GM10248 (cell line): ENCODE measurements at regions not wholly inside any gene's neighbourhood (a gene's known extent, or its start where the extent isn't known, plus 50 kb on each side); places are given as distances from the start of the nearest gene placed in this dataset.

Experiments used
- CTCF ChIA-PET: fragments of 300-600 bp; sonication (Branson Sonifier 250); formaldehyde crosslinking; extraction: SDS; loops from one replicate; lab custom pipeline; 2021; ENCODE audit warnings: antibody characterized with exemption; lab: Yijun Ruan, JAX
- POLR2A ChIA-PET: fragments of 350-650 bp; sonication (Branson Sonifier 250); formaldehyde crosslinking; extraction: SDS; loops from one replicate; lab custom pipeline; 2020; ENCODE audit warnings: antibody characterized with exemption; lab: Yijun Ruan, JAX
- DNase-seq: peaks from one replicate; pipeline ENCODE4 v3.0.0; 2012; ENCODE audit errors: extremely low spot score
- TF ChIP-seq, protein P1 (sequence below): IDR thresholded peaks from 2 replicates; pipeline ENCODE4 v1.5.1; 2012; ENCODE audit warnings: mild to moderate bottlenecking, low read depth; ENCODE audit errors: extremely low read depth, missing control alignments, control extremely low read depth

DNA sequence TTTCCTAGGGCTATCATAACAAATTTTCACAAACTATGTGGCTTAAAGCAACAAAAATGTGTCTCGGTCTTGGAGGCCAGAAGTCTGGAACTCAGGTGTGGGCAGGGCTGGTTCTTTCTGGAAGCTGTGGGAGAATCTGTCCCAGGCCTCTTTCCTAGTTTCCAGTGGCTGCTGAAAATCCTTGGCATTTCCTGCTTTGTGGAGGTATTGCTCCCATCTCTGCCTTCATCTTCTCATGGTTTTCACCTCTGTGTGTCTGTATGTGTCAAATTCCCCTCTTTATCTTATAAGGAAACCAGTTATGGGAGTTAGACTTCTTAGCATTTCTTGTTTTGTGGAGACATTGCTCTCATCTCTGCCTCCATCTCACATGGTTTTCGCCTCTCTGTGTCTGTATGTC lies 130.4 kb upstream of the PLET1 start:
- TF ChIP-seq, protein P1, sequence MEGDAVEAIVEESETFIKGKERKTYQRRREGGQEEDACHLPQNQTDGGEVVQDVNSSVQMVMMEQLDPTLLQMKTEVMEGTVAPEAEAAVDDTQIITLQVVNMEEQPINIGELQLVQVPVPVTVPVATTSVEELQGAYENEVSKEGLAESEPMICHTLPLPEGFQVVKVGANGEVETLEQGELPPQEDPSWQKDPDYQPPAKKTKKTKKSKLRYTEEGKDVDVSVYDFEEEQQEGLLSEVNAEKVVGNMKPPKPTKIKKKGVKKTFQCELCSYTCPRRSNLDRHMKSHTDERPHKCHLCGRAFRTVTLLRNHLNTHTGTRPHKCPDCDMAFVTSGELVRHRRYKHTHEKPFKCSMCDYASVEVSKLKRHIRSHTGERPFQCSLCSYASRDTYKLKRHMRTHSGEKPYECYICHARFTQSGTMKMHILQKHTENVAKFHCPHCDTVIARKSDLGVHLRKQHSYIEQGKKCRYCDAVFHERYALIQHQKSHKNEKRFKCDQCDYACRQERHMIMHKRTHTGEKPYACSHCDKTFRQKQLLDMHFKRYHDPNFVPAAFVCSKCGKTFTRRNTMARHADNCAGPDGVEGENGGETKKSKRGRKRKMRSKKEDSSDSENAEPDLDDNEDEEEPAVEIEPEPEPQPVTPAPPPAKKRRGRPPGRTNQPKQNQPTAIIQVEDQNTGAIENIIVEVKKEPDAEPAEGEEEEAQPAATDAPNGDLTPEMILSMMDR = no peak
- CTCF ChIA-PET = no interaction called here
- DNase-seq = no peak
- POLR2A ChIA-PET = no interaction called here

DNA sequence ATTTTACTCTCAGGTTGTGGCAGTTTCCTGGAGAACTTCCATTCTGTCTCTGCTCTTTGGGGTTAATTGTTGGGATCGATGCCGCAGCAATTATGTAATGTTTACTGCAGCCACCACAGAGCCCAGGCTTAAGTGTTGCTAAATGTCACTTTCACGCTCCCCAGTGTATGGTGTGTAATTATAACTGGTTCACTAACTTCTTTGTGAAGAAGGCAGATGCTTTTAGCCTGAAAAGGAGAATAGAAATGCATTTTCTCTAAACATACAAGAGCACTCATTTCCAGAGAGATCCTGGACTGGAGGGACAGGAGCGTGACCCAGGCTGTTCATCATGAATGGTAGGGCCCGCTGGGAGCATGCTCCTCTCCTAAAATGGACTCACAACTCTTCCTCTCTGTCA lies 132.2 kb upstream of the PLET1 start:
- DNase-seq = no peak
- ChIA-PET CTCF (no interaction called here), POLR2A (no interaction called here)
- TF ChIP-seq, protein P1 = no peak

DNA sequence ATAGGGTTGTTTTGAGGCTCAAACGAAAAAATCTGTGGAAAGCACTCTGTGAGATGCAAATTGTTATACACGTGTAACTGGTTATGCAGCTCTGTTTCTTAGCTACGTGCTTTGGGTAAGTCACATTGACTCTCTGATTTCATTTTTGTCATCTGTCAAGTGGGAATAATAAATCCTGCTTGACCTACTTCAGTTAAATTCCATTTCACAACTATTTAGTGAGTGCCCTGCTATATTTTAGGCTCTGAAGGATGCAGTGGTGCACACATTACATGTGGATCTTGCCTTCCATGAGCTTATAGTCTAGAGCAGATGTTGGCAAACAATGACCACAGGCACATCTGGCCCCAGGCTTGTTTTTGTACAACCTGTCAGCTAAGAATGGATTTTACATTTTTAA lies 133.6 kb upstream of the PLET1 start:
- CTCF ChIA-PET = interaction anchor here (1.2 kb wide), 1 partner anchor 10 kb away, joined by 3 read pairs; no protein-coding TSS in a partner anchor
- TF ChIP-seq, protein P1 = no peak
- no peak for DNase-seq
- POLR2A ChIA-PET = no interaction called here

DNA sequence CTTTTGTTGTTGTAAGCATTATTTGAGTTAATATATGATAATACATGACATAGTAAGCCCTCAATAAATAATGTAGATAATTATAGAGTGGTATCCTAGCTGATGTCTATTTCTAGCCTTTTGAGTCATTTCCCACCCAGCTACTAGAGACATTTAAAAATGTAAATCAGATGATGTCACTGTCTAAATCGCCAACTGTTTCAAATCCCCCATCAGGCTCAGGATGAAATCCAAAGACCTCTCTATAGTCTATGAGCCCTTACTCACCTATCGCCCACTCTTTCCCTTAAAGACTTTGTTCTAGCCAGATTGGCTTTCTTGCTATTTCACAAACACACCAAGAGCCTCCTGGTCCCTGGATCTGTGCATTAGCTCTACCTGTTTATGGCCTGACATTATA lies 135.4 kb upstream of the PLET1 start:
- TF ChIP-seq, protein P1 = no peak

DNA sequence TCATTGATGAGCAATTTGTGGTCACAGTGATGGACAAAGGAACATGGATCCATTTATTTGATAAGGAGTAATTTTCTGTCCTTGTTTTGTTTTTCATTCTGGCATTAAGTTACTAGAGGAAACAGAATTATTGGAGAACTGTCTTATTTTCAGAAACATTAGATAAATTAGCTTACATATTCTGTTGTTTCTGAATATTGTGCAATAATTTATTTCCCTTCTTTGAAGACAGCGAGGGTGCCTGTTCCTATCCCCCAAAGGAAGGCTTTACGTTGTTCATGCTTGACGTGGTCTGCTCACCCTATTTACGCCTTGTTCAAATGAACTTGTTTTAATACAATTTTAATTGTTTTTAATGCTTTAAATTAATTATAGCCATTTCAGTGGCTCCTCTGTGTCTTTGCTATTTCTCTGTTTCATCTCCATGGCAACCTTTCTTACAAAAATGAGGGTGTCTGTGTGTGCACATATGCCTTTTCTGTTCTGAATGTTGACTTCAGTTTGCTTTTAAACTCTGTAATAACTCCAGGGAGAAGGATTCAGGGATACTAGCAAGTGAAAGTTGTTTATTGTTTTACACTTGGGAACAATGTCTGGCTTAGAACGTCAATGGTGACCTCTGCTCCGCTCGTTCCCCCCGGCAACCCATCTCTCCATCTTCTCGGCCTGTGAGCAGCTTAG lies 138.3 kb upstream of the PLET1 start:
- ChIA-PET CTCF (interaction anchor here (1.3 to 1.6 kb wide), 2 partner anchors 20 to 22 kb away, joined by 3 to 5 read pairs; no protein-coding TSS in a partner anchor), POLR2A (no interaction called here)
- DNase-seq = no peak
- TF ChIP-seq, protein P1 = no peak

More for the DNA sequence above, 135.4 kb upstream of the PLET1 start:
- no peak for DNase-seq
- ChIA-PET CTCF (interaction anchor here (1.0 to 1.2 kb wide), 2 partner anchors 9 to 160 kb away, joined by 3 read pairs; no protein-coding TSS in a partner anchor), POLR2A (no interaction called here)

DNA sequence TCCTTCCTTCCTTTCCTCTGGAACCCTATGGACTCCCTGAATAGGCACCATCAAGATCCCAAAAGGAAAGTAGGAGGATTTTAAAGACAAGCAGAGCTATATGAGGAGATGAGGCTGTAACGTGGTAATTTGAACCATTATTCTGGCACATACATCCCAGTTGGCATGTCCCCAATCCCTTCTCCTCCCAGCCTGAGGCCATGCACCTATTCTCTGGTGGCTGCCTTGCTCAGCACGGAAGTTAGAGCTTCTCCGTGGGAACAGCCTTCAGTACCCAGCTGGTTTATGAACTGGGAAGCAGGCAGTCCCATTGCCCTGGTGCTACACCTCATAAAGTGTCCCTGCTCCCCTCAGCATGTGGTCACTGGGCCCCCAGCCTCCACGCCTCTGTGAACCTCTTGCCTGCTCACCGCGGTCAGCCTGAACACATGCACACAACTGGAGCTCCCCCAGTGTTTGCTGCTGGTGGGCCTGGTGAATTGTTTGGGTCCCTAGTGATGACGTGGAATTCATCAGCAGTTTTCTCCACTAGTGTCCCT lies 139.9 kb upstream of the PLET1 start:
- TF ChIP-seq, protein P1 = no peak
- no peak for DNase-seq
- CTCF ChIA-PET = interaction anchor here (1.3 kb wide), 1 partner anchor 21 kb away, joined by 5 read pairs; no protein-coding TSS in a partner anchor
- POLR2A ChIA-PET = no interaction called here
